ENCODE measurements at regions not wholly inside any gene's neighbourhood (a gene's known extent, or its start where the extent isn't known, plus 50 kb on each side); places are given as distances from the start of the nearest gene placed in this dataset.
"Not testable (repeated sequence)": the region's sequence is repeated elsewhere in the genome, so short reads cannot be mapped to it uniquely, and the experiment has no call there.

GRCh38 chr14:23751616-23752015 is 115.5 kb downstream of the DHRS2 start:
- no peak for TF ChIP-seq CTCF (IDR thresholded peaks at IDR 0.05; ENCODE audit: control extremely low read depth, extremely low read depth)
- Histone ChIP-seq H3K27me3 (ENCODE audit: control insufficient read depth in 3 of 3, insufficient read depth in 3 of 3, low read length in 2 of 3) (no peaks in the 10 kb centered on the region), H3K4me3 (no peak overlapping the region), H3K27ac (ENCODE audit: low read depth in 1 of 2, low read length in 1 of 2) (no peak overlapping the region), H3K36me3 (ENCODE audit: control insufficient read depth in 4 of 4, insufficient read depth in 4 of 4, low read length in 4 of 4) (no peaks in the 10 kb centered on the region), H3K9me3 (ENCODE audit: control insufficient read depth in 4 of 4, insufficient read depth in 3 of 4, low read length in 3 of 4) (peaks cover 0 to 5% (median 0%) of the 10 kb centered on the region in 4 donors), H3K4me1 (ENCODE audit: control insufficient read depth in 5 of 5, insufficient read depth in 5 of 5, low read length in 5 of 5) (no peaks in the 10 kb centered on the region), H3K9ac (ENCODE audit: insufficient read depth in 1 of 2, low read length in 2 of 2) (no peak overlapping the region)
- ATAC-seq (ENCODE audit: insufficient read depth, low FRiP score) (no peak), DNase-seq (no peak)
- WGBS, 2 donors, result 81 to 82% methylated on average over 2 of the region's 2 CpGs

- DNase-seq (no peak), ATAC-seq (ENCODE audit: insufficient read depth, low FRiP score) (no peak)
- 82 to 94% methylated on average over 1 of the region's 1 CpG for WGBS, 2 donors
- H3K9ac ChIP-seq (ENCODE audit: insufficient read depth in 1 of 2, low read length in 2 of 2), result no peak overlapping the region
- H3K27me3 ChIP-seq (ENCODE audit: control insufficient read depth in 3 of 3, insufficient read depth in 3 of 3, low read length in 2 of 3), result no peaks in the 10 kb centered on the region
- no peaks in the 10 kb centered on the region for H3K36me3 ChIP-seq (ENCODE audit: control insufficient read depth in 4 of 4, insufficient read depth in 4 of 4, low read length in 4 of 4)
- no peak overlapping the region for H3K4me3 ChIP-seq
- TF ChIP-seq CTCF (IDR thresholded peaks at IDR 0.05; ENCODE audit: control extremely low read depth, extremely low read depth), result no peak
- H3K27ac ChIP-seq (ENCODE audit: low read depth in 1 of 2, low read length in 1 of 2), result no peak overlapping the region
- peaks cover 0 to 2% (median 0%) of the 10 kb centered on the region in 4 donors for H3K9me3 ChIP-seq (ENCODE audit: control insufficient read depth in 4 of 4, insufficient read depth in 3 of 4, low read length in 3 of 4)
- H3K4me1 ChIP-seq (ENCODE audit: control insufficient read depth in 5 of 5, insufficient read depth in 5 of 5, low read length in 5 of 5), result no peaks in the 10 kb centered on the region
Observed at GRCh38 chr14:23763394-23763793, 127.2 kb downstream of the DHRS2 start.

GRCh38 chr14:23766737-23767401 is 130.7 kb downstream of the DHRS2 start:
- Histone ChIP-seq H3K9me3 (ENCODE audit: control insufficient read depth in 4 of 4, insufficient read depth in 3 of 4, low read length in 3 of 4) (peaks cover 0 to 2% (median 0%) of the 10 kb centered on the region in 4 donors), H3K4me3 (no peak overlapping the region), H3K4me1 (ENCODE audit: control insufficient read depth in 5 of 5, insufficient read depth in 5 of 5, low read length in 5 of 5) (no peaks in the 10 kb centered on the region), H3K9ac (ENCODE audit: insufficient read depth in 1 of 2, low read length in 2 of 2) (no peak overlapping the region), H3K27me3 (ENCODE audit: control insufficient read depth in 3 of 3, insufficient read depth in 3 of 3, low read length in 2 of 3) (no peaks in the 10 kb centered on the region), H3K36me3 (ENCODE audit: control insufficient read depth in 4 of 4, insufficient read depth in 4 of 4, low read length in 4 of 4) (no peaks in the 10 kb centered on the region), H3K27ac (ENCODE audit: low read depth in 1 of 2, low read length in 1 of 2) (no peak overlapping the region)
- 37 to 38% methylated on average over 1 of the region's 1 CpG for WGBS, 2 donors
- no peak for TF ChIP-seq CTCF (IDR thresholded peaks at IDR 0.05; ENCODE audit: control extremely low read depth, extremely low read depth)
- no peak for ATAC-seq (ENCODE audit: insufficient read depth, low FRiP score)
- no peak for DNase-seq

GRCh38 chr14:23769221-23769728 is 133.1 kb downstream of the DHRS2 start:
- H3K27me3 ChIP-seq (ENCODE audit: control insufficient read depth in 3 of 3, insufficient read depth in 3 of 3, low read length in 2 of 3); H3K9ac ChIP-seq (ENCODE audit: insufficient read depth in 1 of 2, low read length in 2 of 2); H3K27ac ChIP-seq (ENCODE audit: low read depth in 1 of 2, low read length in 1 of 2); DNase-seq; ATAC-seq (ENCODE audit: insufficient read depth, low FRiP score); H3K4me3 ChIP-seq; H3K4me1 ChIP-seq (ENCODE audit: control insufficient read depth in 5 of 5, insufficient read depth in 5 of 5, low read length in 5 of 5); H3K36me3 ChIP-seq (ENCODE audit: control insufficient read depth in 4 of 4, insufficient read depth in 4 of 4, low read length in 4 of 4); H3K9me3 ChIP-seq (ENCODE audit: control insufficient read depth in 4 of 4, insufficient read depth in 3 of 4, low read length in 3 of 4): not testable (repeated sequence)
- WGBS, 2 donors, result 82 to 89% methylated on average over 9 of the region's 9 CpGs
